ENCODE measurements at regions not wholly inside any gene's neighbourhood (a gene's known extent, or its start where the extent isn't known, plus 50 kb on each side); places are given as distances from the start of the nearest gene placed in this dataset.

DNA sequence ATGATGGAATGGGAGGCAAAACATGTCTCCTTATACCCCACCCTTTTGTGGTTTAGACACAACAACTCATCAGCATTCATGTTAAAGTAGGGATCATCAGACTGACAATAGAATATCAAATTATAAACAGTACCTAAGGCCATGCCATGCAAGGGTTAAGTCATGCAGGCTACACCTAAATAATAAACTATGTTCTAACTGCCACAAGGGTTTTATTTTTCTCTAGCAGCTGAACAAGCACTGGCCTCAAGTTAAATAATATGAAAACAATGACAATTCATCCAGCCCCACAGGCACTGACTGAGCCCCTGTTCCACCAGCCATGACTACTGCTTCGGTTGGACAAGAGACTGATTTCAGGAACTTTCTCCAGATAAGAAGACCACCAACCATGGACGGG, 164.5 kb upstream of the PIRT start:
- TF ChIP-seq, protein P1, sequence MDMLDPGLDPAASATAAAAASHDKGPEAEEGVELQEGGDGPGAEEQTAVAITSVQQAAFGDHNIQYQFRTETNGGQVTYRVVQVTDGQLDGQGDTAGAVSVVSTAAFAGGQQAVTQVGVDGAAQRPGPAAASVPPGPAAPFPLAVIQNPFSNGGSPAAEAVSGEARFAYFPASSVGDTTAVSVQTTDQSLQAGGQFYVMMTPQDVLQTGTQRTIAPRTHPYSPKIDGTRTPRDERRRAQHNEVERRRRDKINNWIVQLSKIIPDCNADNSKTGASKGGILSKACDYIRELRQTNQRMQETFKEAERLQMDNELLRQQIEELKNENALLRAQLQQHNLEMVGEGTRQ (CRISPR knock-in tag; IDR thresholded peaks at IDR 0.05), result no peak
- TF ChIP-seq GABPA (tag; conservative IDR thresholded peaks at IDR 0.05; ENCODE audit: low read depth) (no peak), TBL1XR1 (IDR thresholded peaks at IDR 0.05; ENCODE audit: low read length in 2 of 2) (no peak), HNRNPH1 (optimal IDR thresholded peaks at IDR 0.05; ENCODE audit: low read depth, low read length) (no peak), KLF6 (CRISPR knock-in tag; IDR thresholded peaks at IDR 0.05; ENCODE audit: borderline replicate concordance) (no peak), SMC3 (conservative IDR thresholded peaks at IDR 0.05; ENCODE audit: insufficient read depth, low read depth, low read length) (no peak), NR2C2 (CRISPR knock-in tag; IDR thresholded peaks at IDR 0.05) (no peak), NR2C2 (tag; IDR thresholded peaks at IDR 0.05) (no peak), SREBF2 (CRISPR knock-in tag; IDR thresholded peaks at IDR 0.05) (no peak), EGR1 (conservative IDR thresholded peaks at IDR 0.05) (no peak)
